Effector memory CD8-positive, alpha-beta T cell (primary cell): ENCODE measurements at regions not wholly inside any gene's neighbourhood (a gene's known extent, or its start where the extent isn't known, plus 50 kb on each side); places are given as distances from the start of the nearest gene placed in this dataset.
"Not testable (repeated sequence)": the region's sequence is repeated elsewhere in the genome, so short reads cannot be mapped to it uniquely, and the experiment has no call there.

ENCODE experiments used
- ATAC-seq: fragments of 150-1000 bp; cut with Tn5 transposase; replicated peaks from 2 replicates; pipeline ENCODE4 v1.10.0; 2021; ENCODE audit warnings: mild to moderate bottlenecking, moderate library complexity
- DNase-seq, 3 experiments: peaks; one replicate each; pipeline ENCODE4 v3.0.0; 2021
- H3K27ac Mint-ChIP-seq, 2 donors: one replicate each; pipeline ENCODE4 v1.8.0; 2022; ENCODE audit warnings: mild to moderate bottlenecking in 2 of 2, mixed read lengths in 2 of 2, moderate library complexity in 2 of 2
- H3K27me3 Mint-ChIP-seq, 2 donors: one replicate each; pipeline ENCODE4 v1.8.0; 2022; ENCODE audit warnings: mixed read lengths in 2 of 2
- H3K36me3 Mint-ChIP-seq: one replicate; pipeline ENCODE4 v1.8.0; 2022; ENCODE audit warnings: mild to moderate bottlenecking, moderate library complexity, mixed read lengths; ENCODE audit not compliant: insufficient read depth
- H3K4me1 Mint-ChIP-seq, 2 donors: one replicate each; pipeline ENCODE4 v1.8.0; 2022; ENCODE audit warnings: low read depth in 2 of 2, mixed read lengths in 2 of 2
- H3K4me3 Mint-ChIP-seq, 2 donors: one replicate each; pipeline ENCODE4 v1.8.0; 2022; ENCODE audit warnings: mild to moderate bottlenecking in 2 of 2, mixed read lengths in 2 of 2, moderate library complexity in 2 of 2
- H3K9me3 Mint-ChIP-seq, 2 donors: one replicate each; pipeline ENCODE4 v1.8.0; 2022; ENCODE audit warnings: mixed read lengths in 2 of 2

DNA sequence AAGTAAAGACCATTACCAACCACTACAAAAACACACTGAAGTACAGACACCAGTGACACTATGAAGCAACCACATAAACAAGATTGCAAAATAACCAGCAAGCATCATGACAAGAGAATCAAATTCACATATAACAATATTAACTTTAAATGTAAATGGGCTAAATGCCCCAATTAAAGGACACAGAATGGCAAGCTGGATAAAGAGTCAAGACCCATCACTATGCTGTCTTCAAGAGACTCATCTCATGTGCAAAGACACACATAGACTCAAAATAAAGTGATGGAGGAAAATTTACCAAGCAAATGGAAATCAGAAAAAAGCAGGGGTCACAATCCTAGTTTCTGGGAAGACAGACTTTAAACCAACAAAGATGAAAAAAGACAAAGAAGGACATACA lies 215.3 kb upstream of the DMRTA1 start:
- not testable (repeated sequence) for ATAC-seq, H3K36me3 Mint-ChIP-seq, H3K4me1 Mint-ChIP-seq, DNase-seq, H3K4me3 Mint-ChIP-seq, H3K27ac Mint-ChIP-seq
- H3K27me3 Mint-ChIP-seq = peaks cover 24 to 29% of the 10 kb centered on the region in 2 donors
- H3K9me3 Mint-ChIP-seq = peaks cover 0 to 12% of the 10 kb centered on the region in 2 donors

DNA sequence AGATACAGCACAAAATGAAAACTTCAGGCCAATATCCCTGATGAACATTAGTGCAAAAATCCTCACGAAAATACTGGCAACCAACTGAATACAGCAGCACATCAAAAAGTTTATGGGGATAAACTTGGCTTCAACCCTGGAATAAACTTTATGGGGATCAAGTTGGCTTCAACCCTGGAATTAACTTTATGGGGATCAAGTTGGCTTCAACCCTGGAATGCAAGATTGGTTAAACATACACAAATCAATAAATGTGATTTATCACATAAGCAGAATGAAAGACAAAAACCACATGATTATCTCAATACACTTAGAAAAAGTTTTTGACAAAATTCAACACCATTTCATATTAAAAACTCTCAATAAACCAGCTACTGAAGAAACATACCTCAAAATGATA lies 213.7 kb upstream of the DMRTA1 start:
- DNase-seq (no peak), ATAC-seq (no peak)
- Mint-ChIP-seq H3K4me1 (no peaks in the 10 kb centered on the region), H3K9me3 (peaks cover 0 to 12% of the 10 kb centered on the region in 2 donors), H3K36me3 (no peaks in the 10 kb centered on the region), H3K4me3 (no peak overlapping the region), H3K27ac (no peak overlapping the region), H3K27me3 (peaks cover 24 to 29% of the 10 kb centered on the region in 2 donors)

GRCh38 chr9:22237497-22238363 lies 208.9 kb upstream of the DMRTA1 start:
- H3K27ac Mint-ChIP-seq = no peak overlapping the region
- no peaks in the 10 kb centered on the region for H3K36me3 Mint-ChIP-seq
- ATAC-seq = no peak
- H3K4me1 Mint-ChIP-seq = peaks cover 0 to 3% of the 10 kb centered on the region in 2 donors
- no peak overlapping the region for H3K4me3 Mint-ChIP-seq
- no peak for DNase-seq
- H3K27me3 Mint-ChIP-seq = peaks cover 1 to 4% of the 10 kb centered on the region in 2 donors
- peaks cover 0 to 3% of the 10 kb centered on the region in 2 donors for H3K9me3 Mint-ChIP-seq

- Mint-ChIP-seq H3K27me3 (no peaks in the 10 kb centered on the region), H3K9me3 (no peaks in the 10 kb centered on the region), H3K4me1 (peaks cover 0 to 3% of the 10 kb centered on the region in 2 donors), H3K4me3 (no peak overlapping the region), H3K27ac (no peak overlapping the region), H3K36me3 (no peaks in the 10 kb centered on the region)
- no peak for ATAC-seq
- no peak for DNase-seq
These were observed 207.6 kb upstream of the DMRTA1 start for GRCh38 chr9:22238809-22239684.

- no peak overlapping the region for H3K27ac Mint-ChIP-seq
- no peaks in the 10 kb centered on the region for H3K27me3 Mint-ChIP-seq
- peak; percentile 42 for ATAC-seq
- H3K4me1 Mint-ChIP-seq = peaks cover 0 to 3% of the 10 kb centered on the region in 2 donors
- no peaks in the 10 kb centered on the region for H3K9me3 Mint-ChIP-seq
- DNase-seq = no peak
- H3K36me3 Mint-ChIP-seq = no peaks in the 10 kb centered on the region
- H3K4me3 Mint-ChIP-seq = no peak overlapping the region
These were observed 206.0 kb upstream of the DMRTA1 start for GRCh38 chr9:22240619-22241018.

GRCh38 chr9:22241024-22241423 lies 205.6 kb upstream of the DMRTA1 start:
- Mint-ChIP-seq H3K27ac (no peak overlapping the region), H3K27me3 (no peaks in the 10 kb centered on the region), H3K9me3 (no peaks in the 10 kb centered on the region), H3K4me1 (peaks cover 0 to 3% of the 10 kb centered on the region in 2 donors), H3K36me3 (no peaks in the 10 kb centered on the region), H3K4me3 (no peak overlapping the region)
- DNase-seq (no peak), ATAC-seq (no peak)

DNA sequence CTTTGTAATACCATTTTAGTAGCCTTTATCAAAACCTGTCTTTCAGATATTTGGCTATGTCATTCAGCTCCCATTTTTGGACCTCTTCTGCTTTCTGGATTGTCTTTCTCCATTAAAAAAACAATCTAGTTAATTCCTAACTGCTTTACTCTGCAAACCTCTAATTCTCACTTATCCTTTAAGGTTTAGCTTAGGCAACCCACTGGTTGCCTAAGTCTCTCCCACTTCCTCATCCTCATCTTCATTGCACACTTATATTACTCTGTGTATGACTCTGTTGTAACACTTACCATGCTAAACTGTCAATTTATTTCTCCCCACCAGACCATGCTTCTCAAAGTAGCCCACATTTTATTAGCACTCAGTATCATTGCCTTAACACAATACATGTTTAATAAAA lies 205.0 kb upstream of the DMRTA1 start:
- Mint-ChIP-seq H3K9me3 (no peaks in the 10 kb centered on the region), H3K27me3 (no peaks in the 10 kb centered on the region), H3K27ac (no peak overlapping the region), H3K4me1 (peaks cover 0 to 3% of the 10 kb centered on the region in 2 donors), H3K36me3 (no peaks in the 10 kb centered on the region), H3K4me3 (no peak overlapping the region)
- no peak for DNase-seq
- no peak for ATAC-seq

DNA sequence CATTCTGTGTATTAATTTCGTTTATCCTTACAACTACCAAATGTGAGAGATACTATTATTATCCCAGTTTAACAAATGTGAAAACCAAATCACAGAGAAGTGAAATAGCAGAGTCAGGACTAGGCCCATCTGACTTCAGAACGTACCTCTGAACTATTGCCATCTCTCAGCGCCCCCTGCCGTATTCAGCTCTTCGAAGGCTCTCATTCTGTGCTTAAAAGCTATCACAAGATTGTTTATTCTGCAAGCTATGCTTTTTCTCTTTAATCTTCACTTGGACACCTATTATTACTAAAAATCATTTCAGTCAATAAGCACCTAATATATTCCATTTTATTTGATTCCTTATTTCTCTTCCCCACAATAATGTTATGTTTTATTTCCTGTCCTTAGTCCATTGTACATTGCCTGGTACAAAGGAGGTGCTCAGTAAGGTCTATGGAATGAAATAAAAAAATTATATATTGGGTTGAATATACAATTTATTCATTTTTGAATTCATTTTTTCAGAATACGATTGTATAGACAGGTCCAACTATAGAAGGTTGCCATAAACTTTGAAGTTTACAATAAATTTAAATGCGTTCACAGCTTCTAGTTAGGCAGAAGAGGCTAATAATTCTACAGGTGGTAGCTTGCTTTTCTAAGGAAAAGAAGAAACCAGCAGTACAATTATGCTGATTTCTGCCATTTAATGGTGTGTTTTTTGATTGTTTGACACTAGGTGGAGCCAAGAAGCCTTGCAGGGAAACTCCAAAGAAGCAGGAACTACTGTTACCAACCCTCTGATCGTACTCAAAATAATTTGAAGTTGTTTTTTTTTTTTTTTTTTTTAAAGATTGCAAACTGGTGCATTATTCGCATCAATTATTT lies 202.2 kb upstream of the DMRTA1 start:
- DNase-seq (no peak), ATAC-seq (peak; percentile 75)
- Mint-ChIP-seq H3K4me3 (no peak overlapping the region), H3K36me3 (no peaks in the 10 kb centered on the region), H3K4me1 (peaks cover 0 to 1% of the 10 kb centered on the region in 2 donors), H3K9me3 (no peaks in the 10 kb centered on the region), H3K27me3 (peaks cover 3 to 10% of the 10 kb centered on the region in 2 donors), H3K27ac (no peak overlapping the region)

- no peak for DNase-seq
- Mint-ChIP-seq H3K27ac (no peak overlapping the region), H3K4me3 (no peak overlapping the region), H3K36me3 (no peaks in the 10 kb centered on the region), H3K9me3 (peaks cover 7 to 14% of the 10 kb centered on the region in 2 donors), H3K4me1 (no peaks in the 10 kb centered on the region), H3K27me3 (peaks cover 20 to 32% of the 10 kb centered on the region in 2 donors)
- no peak for ATAC-seq
These were observed 191.3 kb upstream of the DMRTA1 start for GRCh38 chr9:22255337-22255736.

GRCh38 chr9:22256381-22256780 lies 190.2 kb upstream of the DMRTA1 start:
- Mint-ChIP-seq H3K9me3 (peaks cover 7 to 13% of the 10 kb centered on the region in 2 donors), H3K4me3 (no peak overlapping the region), H3K27me3 (peaks cover 20 to 24% of the 10 kb centered on the region in 2 donors), H3K4me1 (no peaks in the 10 kb centered on the region), H3K27ac (no peak overlapping the region), H3K36me3 (no peaks in the 10 kb centered on the region)
- no peak for DNase-seq
- ATAC-seq = no peak

DNA sequence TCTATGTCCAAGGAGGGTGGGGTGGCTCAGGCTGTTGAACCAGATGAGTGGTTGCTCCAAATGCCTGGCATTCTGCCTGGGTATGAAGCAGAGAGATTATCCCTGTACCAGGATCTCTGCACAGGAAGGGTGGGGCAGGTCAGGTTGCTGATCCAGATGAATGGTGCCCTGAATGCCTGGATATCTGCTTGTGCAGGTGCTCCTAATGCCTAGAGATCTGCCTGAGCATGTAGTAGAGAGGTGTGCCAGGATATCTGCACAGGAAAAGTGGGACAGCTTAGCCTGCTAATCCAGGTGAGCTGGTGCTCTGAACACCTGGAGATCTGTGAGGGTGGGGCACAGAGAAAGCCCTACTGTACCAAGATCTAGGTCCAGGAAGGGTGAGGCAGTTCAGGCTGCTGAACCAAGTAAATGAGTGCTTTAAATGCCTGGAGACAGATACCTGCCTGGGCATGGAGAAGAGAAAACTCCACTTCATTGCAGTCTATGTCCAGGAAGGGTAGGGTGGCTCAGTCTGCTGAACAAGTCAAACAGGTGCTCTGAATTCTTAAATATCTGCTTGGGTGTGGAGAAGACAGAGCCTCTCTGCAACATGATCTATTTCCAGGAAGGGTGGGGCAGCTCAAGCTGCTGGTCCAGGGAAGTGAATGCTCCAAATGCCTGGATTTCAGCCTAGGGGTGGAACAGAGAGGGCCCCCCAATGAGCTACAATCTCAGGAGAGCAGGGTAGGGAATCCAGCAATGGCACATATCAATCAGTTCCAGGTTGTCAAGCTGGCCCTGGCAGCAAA lies 189.4 kb upstream of the DMRTA1 start:
- H3K9me3 Mint-ChIP-seq = peaks cover 4 to 7% of the 10 kb centered on the region in 2 donors
- H3K27me3 Mint-ChIP-seq = peaks cover 20 to 24% of the 10 kb centered on the region in 2 donors
- no peaks in the 10 kb centered on the region for H3K4me1 Mint-ChIP-seq
- DNase-seq (no peak), ATAC-seq (no peak)
- H3K27ac Mint-ChIP-seq = no peak overlapping the region
- no peaks in the 10 kb centered on the region for H3K36me3 Mint-ChIP-seq
- H3K4me3 Mint-ChIP-seq = no peak overlapping the region

GRCh38 chr9:22265038-22265437 lies 181.6 kb upstream of the DMRTA1 start:
- DNase-seq (no peak), ATAC-seq (no peak)
- no peak overlapping the region for H3K4me3 Mint-ChIP-seq
- H3K4me1 Mint-ChIP-seq = no peaks in the 10 kb centered on the region
- H3K9me3 Mint-ChIP-seq = peaks cover 3 to 10% of the 10 kb centered on the region in 2 donors
- no peaks in the 10 kb centered on the region for H3K36me3 Mint-ChIP-seq
- no peak overlapping the region for H3K27ac Mint-ChIP-seq
- no peaks in the 10 kb centered on the region for H3K27me3 Mint-ChIP-seq
